ENCODE measurements at regions not wholly inside any gene's neighbourhood (a gene's known extent, or its start where the extent isn't known, plus 50 kb on each side); places are given as distances from the start of the nearest gene placed in this dataset. TPM values are rescaled to one million over a fixed set of nuclear protein-coding genes. Genes with fewer than 3 reads are reported as not detected.
"Not testable (repeated sequence)": the region's sequence is repeated elsewhere in the genome, so short reads cannot be mapped to it uniquely, and the experiment has no call there.

DNA sequence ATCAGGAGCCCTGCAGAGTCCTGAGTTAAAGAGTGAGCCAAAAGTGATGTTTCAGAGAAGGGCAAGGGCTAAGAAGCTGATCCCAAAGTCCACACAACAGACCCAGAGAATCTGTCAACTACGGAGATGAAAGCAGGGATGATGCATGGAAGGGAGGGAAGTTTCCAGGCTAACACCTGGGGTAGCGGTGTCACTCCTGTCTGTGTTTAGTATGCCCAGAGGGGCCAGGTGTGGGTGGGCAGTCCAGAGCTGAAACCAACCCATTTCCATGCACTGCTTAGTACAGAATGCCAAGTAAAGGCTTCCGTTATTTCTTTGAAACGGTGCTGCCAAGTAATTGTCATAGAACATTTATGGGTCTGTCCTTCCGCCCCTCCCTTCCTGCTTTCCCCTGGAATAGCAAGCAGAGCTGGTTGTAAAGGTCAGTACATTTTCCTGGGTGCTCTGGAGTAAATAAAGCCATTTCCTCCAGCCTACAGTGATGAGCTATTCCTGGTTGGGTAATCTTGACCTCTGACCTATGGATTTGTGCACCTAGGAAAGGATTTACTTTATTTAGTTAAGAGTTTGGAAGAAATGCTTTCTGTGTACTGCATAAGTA is 58.6 kb upstream of the WIPF3 start:
- not testable (repeated sequence) for H2AFZ ChIP-seq (ENCODE audit: low read length); H4K20me1 ChIP-seq (ENCODE audit: insufficient read depth, low read depth, low read length); DNase-seq; H3K36me3 ChIP-seq (ENCODE audit: insufficient read depth, low read length); H3K4me2 ChIP-seq (ENCODE audit: low read depth, low read length, poor library complexity, severe bottlenecking); H3K9ac ChIP-seq (ENCODE audit: low read length); H3K4me3 ChIP-seq (ENCODE audit: low read length); H3K9me3 ChIP-seq (ENCODE audit: low read length); H3K27me3 ChIP-seq (ENCODE audit: low read length); H3K4me1 ChIP-seq (ENCODE audit: low read length); H3K9me2 ChIP-seq (replicated peaks; ENCODE audit: insufficient read depth, low read length); H3K79me2 ChIP-seq (ENCODE audit: low read length); H3K27ac ChIP-seq (ENCODE audit: low read length)

- Histone ChIP-seq H2AFZ (ENCODE audit: low read length) (no peak overlapping the region), H3K4me3 (ENCODE audit: low read length) (no peak overlapping the region), H3K4me1 (ENCODE audit: low read length) (no peaks in the 10 kb centered on the region), H3K9ac (ENCODE audit: low read length) (no peak overlapping the region), H3K36me3 (ENCODE audit: insufficient read depth, low read length) (no peaks in the 10 kb centered on the region), H3K27ac (ENCODE audit: low read length) (no peak overlapping the region), H3K9me3 (ENCODE audit: low read length) (no peaks in the 10 kb centered on the region), H3K9me2 (replicated peaks; ENCODE audit: insufficient read depth, low read length) (no peaks in the 10 kb centered on the region), H3K79me2 (ENCODE audit: low read length) (no peaks in the 10 kb centered on the region), H4K20me1 (ENCODE audit: insufficient read depth, low read depth, low read length) (no peaks in the 10 kb centered on the region), H3K27me3 (ENCODE audit: low read length) (no peaks in the 10 kb centered on the region), H3K4me2 (ENCODE audit: low read depth, low read length, poor library complexity, severe bottlenecking) (no peak overlapping the region)
- peak; percentile 71 for DNase-seq
Observed at GRCh38 chr7:29748286-29749099, 57.8 kb upstream of the WIPF3 start.

DNA sequence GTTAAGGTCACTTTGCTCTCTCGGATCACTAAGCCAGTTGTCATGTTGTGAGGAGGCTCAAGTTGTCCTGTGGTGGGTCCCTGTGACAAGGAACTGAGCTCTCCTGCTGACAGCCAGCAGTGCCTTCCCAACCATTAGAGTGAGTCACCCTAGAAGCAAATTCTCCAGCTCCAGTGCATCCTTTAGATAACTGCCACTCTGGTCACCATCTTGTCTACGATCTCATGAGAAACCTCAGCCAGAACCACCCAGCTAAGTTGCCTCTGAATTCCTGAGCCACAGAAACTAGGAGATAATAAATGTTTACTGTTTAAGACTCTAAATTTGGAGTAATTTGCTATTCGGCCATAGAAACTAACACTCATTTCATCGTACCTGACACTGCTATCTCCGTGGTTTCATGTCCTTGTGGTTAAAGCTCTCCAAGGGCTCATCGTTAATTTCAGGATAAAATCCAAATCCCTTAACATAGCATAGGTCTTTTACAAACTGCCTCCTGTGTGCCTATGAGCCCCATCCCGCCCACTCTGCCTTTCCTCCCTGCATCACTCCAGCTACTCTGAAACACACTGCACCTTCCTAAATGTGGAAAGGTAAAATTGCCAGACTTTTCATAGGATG is 56.5 kb upstream of the WIPF3 start:
- DNase-seq = no peak
- Histone ChIP-seq H2AFZ (ENCODE audit: low read length) (no peak overlapping the region), H3K79me2 (ENCODE audit: low read length) (no peaks in the 10 kb centered on the region), H3K36me3 (ENCODE audit: insufficient read depth, low read length) (no peaks in the 10 kb centered on the region), H3K9ac (ENCODE audit: low read length) (no peak overlapping the region), H3K4me2 (ENCODE audit: low read depth, low read length, poor library complexity, severe bottlenecking) (no peak overlapping the region), H4K20me1 (ENCODE audit: insufficient read depth, low read depth, low read length) (no peaks in the 10 kb centered on the region), H3K27ac (ENCODE audit: low read length) (no peak overlapping the region), H3K9me2 (replicated peaks; ENCODE audit: insufficient read depth, low read length) (no peaks in the 10 kb centered on the region), H3K9me3 (ENCODE audit: low read length) (no peaks in the 10 kb centered on the region), H3K4me1 (ENCODE audit: low read length) (no peaks in the 10 kb centered on the region), H3K27me3 (ENCODE audit: low read length) (no peaks in the 10 kb centered on the region), H3K4me3 (ENCODE audit: low read length) (no peak overlapping the region)

GRCh38 chr7:29750373-29750940 is 55.9 kb upstream of the WIPF3 start:
- H3K9ac ChIP-seq (ENCODE audit: low read length); H3K4me1 ChIP-seq (ENCODE audit: low read length); H3K9me3 ChIP-seq (ENCODE audit: low read length); H3K4me2 ChIP-seq (ENCODE audit: low read depth, low read length, poor library complexity, severe bottlenecking); H4K20me1 ChIP-seq (ENCODE audit: insufficient read depth, low read depth, low read length); H2AFZ ChIP-seq (ENCODE audit: low read length); H3K27me3 ChIP-seq (ENCODE audit: low read length); DNase-seq; H3K9me2 ChIP-seq (replicated peaks; ENCODE audit: insufficient read depth, low read length); H3K4me3 ChIP-seq (ENCODE audit: low read length); H3K36me3 ChIP-seq (ENCODE audit: insufficient read depth, low read length); H3K27ac ChIP-seq (ENCODE audit: low read length); H3K79me2 ChIP-seq (ENCODE audit: low read length): not testable (repeated sequence)

DNA sequence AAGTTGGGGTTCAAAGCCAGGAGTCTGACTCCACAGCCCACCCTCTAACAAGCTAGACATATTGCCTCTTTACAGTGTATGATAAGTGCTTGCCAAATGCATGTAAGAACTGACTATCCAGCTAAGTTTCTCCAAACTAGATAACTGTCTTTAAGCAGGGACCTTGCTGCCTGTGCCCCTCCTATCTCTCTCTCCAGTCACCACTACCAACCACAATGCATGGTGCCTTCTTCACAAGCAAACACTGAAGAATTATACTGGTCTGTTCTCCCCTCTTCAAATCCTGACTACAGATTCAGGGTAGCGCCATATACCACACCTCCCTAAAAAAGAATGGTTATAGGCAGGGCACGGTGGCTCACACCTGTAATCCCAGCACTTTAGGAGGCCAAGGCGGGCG is 55.3 kb upstream of the WIPF3 start:
- not testable (repeated sequence) for DNase-seq; H3K27ac ChIP-seq (ENCODE audit: low read length); H2AFZ ChIP-seq (ENCODE audit: low read length); H3K27me3 ChIP-seq (ENCODE audit: low read length); H3K9ac ChIP-seq (ENCODE audit: low read length); H4K20me1 ChIP-seq (ENCODE audit: insufficient read depth, low read depth, low read length); H3K4me1 ChIP-seq (ENCODE audit: low read length); H3K36me3 ChIP-seq (ENCODE audit: insufficient read depth, low read length); H3K79me2 ChIP-seq (ENCODE audit: low read length); H3K4me2 ChIP-seq (ENCODE audit: low read depth, low read length, poor library complexity, severe bottlenecking); H3K9me2 ChIP-seq (replicated peaks; ENCODE audit: insufficient read depth, low read length); H3K4me3 ChIP-seq (ENCODE audit: low read length); H3K9me3 ChIP-seq (ENCODE audit: low read length)

GRCh38 chr7:29754874-29755490 is 51.3 kb upstream of the WIPF3 start:
- no peaks in the 10 kb centered on the region for H3K36me3 ChIP-seq (ENCODE audit: insufficient read depth, low read length)
- no peak overlapping the region for H3K27ac ChIP-seq (ENCODE audit: low read length)
- H4K20me1 ChIP-seq (ENCODE audit: insufficient read depth, low read depth, low read length) = no peaks in the 10 kb centered on the region
- no peak for DNase-seq
- H3K79me2 ChIP-seq (ENCODE audit: low read length) = no peaks in the 10 kb centered on the region
- no peak overlapping the region for H3K9ac ChIP-seq (ENCODE audit: low read length)
- H3K4me1 ChIP-seq (ENCODE audit: low read length) = no peaks in the 10 kb centered on the region
- H3K9me3 ChIP-seq (ENCODE audit: low read length) = no peaks in the 10 kb centered on the region
- no peak overlapping the region for H3K4me2 ChIP-seq (ENCODE audit: low read depth, low read length, poor library complexity, severe bottlenecking)
- H3K27me3 ChIP-seq (ENCODE audit: low read length) = no peaks in the 10 kb centered on the region
- H3K9me2 ChIP-seq (replicated peaks; ENCODE audit: insufficient read depth, low read length) = no peaks in the 10 kb centered on the region
- no peak overlapping the region for H2AFZ ChIP-seq (ENCODE audit: low read length)
- H3K4me3 ChIP-seq (ENCODE audit: low read length) = no peak overlapping the region

Small RNA genes in the stretch of these regions (small RNA-seq; reads per million reads assigned to genes)
- not detected for gene MIR550A3
- not detected for gene TMSB4XP3

Data from Karpas-422 (cell line).